ENCODE measurements at regions not wholly inside any gene's neighbourhood (a gene's known extent, or its start where the extent isn't known, plus 50 kb on each side); places are given as distances from the start of the nearest gene placed in this dataset.
A peak's percentile ranks its signal among the peaks of the same experiment; 100 is the strongest.

DNA sequence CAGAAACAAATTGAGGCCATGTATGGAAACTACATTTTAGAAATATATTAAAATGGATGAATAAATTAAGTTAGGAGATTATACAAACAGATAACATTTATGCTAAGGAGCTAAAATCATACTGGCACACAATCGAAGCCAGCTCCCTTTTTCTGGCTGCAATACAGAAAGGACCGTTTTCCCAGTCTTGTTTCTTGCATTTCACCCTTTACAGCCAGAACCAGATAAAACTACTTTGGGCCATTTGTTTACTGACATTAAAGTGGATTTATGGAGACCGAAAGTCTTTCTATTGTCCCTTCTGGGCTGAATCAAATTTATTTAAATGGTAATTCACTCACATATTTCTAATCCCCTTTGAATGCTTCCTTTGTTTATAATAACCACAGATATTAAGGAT lies 50.1 kb upstream of the CNTN3 start:
- Histone ChIP-seq H3K79me2 (ENCODE audit: insufficient read depth) (no peaks in the 10 kb centered on the region), H3K9ac (no peak overlapping the region), H3K4me2 (no peak overlapping the region), H3K27ac (ENCODE audit: low read depth in 2 of 2, low read length in 1 of 2) (peak overlapping the region in 1 of 2 experiments; percentile 16; a peak in 1 of 4 replicates), H3K9me3 (no peaks in the 10 kb centered on the region), H3K4me1 (ENCODE audit: control insufficient read depth in 1 of 2, insufficient read depth in 2 of 2, low read depth in 1 of 2, low read length in 1 of 2) (no peaks in the 10 kb centered on the region; a peak in 1 of 4 replicates), H3K4me3 (ENCODE audit: low read depth in 2 of 2, low read length in 1 of 2) (no peak overlapping the region), H4K20me1 (ENCODE audit: insufficient read depth) (no peaks in the 10 kb centered on the region), H3K27me3 (ENCODE audit: insufficient read depth) (no peaks in the 10 kb centered on the region), H3K9me2 (no peaks in the 10 kb centered on the region), H3K36me3 (replicated peaks in 1 of 2; ENCODE audit: control insufficient read depth in 1 of 2, insufficient read depth in 2 of 2, low read length in 1 of 2) (no peaks in the 10 kb centered on the region), H2AFZ (ENCODE audit: low read depth) (no peak overlapping the region), H3F3A (replicated peaks; ENCODE audit: insufficient read depth) (no peaks in the 10 kb centered on the region)
- POLR2A ChIA-PET, result no interaction called here
- TF ChIP-seq GABPA (IDR thresholded peaks at IDR 0.05; ENCODE audit: low read depth), result no peak
- no peak for TF ChIP-seq MAX (IDR thresholded peaks at IDR 0.05; ENCODE audit: low read depth)
- TF ChIP-seq EZH2phosphoT487 (IDR thresholded peaks at IDR 0.05; ENCODE audit: borderline replicate concordance, low read depth), result no peak
- no peak for TF ChIP-seq YY1 (IDR thresholded peaks at IDR 0.05; ENCODE audit: low read depth)
- TF ChIP-seq, protein P1, sequence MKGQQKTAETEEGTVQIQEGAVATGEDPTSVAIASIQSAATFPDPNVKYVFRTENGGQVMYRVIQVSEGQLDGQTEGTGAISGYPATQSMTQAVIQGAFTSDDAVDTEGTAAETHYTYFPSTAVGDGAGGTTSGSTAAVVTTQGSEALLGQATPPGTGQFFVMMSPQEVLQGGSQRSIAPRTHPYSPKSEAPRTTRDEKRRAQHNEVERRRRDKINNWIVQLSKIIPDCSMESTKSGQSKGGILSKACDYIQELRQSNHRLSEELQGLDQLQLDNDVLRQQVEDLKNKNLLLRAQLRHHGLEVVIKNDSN (IDR thresholded peaks at IDR 0.05; ENCODE audit: borderline replicate concordance, low read depth), result no peak
- no peak for TF ChIP-seq RAD21 (IDR thresholded peaks at IDR 0.05; ENCODE audit: low read length)
- no peak for TF ChIP-seq GATA2 (CRISPR knock-in tag; IDR thresholded peaks at IDR 0.05)
- no peak for TF ChIP-seq RXRA (IDR thresholded peaks at IDR 0.05; ENCODE audit: borderline replicate concordance, low read depth)
- no peak for TF ChIP-seq MEF2A (IDR thresholded peaks at IDR 0.05; ENCODE audit: borderline replicate concordance, low read depth)
- DNase-seq, result no peak
- 5% methylated on average over 3 of the region's 3 CpGs for WGBS (ENCODE audit: low lambda C conversion rate)
- CTCF ChIA-PET, result no interaction called here

Data from SK-N-SH (cell line).